ENCODE measurements at regions not wholly inside any gene's neighbourhood (a gene's known extent, or its start where the extent isn't known, plus 50 kb on each side); places are given as distances from the start of the nearest gene placed in this dataset.
"Not testable (repeated sequence)": the region's sequence is repeated elsewhere in the genome, so short reads cannot be mapped to it uniquely, and the experiment has no call there.

DNA sequence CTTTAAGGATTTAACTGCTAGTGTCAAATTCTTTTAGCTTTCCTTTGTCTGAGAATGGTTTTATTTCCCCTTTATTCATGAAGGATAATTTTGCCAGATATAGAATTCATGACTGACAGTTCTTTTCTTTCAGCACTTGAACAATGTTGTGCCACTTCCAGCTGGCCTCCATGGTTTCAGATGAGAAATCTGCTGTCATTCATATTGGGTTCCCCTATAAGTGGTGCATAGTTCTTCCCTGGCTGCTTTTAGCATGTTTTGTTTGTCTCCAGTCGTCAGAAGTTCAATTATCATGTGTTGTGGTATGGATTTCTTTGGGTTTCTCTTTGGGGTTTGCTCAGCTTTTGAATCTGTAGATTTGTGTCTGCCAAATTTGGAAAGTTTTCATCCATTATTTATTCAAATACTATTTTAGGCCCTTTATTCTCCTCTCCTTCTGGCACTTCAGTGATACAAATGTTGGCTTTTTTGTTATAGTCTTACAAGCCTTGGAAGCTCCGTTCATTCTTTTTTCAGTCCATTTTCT is 76.3 kb upstream of the TGM3 start:
- H3K9me3 ChIP-seq = peaks cover 0 to 4% (median 0%) of the 10 kb centered on the region in 4 donors
- no peak overlapping the region for H3K27ac ChIP-seq
- DNase-seq (ENCODE audit: low spot score in 2 of 2) = no peak
- H3K4me1 ChIP-seq = no peaks in the 10 kb centered on the region
- TF ChIP-seq EP300 (IDR thresholded peaks at IDR 0.05) = no peak
- TF ChIP-seq, protein P1, sequence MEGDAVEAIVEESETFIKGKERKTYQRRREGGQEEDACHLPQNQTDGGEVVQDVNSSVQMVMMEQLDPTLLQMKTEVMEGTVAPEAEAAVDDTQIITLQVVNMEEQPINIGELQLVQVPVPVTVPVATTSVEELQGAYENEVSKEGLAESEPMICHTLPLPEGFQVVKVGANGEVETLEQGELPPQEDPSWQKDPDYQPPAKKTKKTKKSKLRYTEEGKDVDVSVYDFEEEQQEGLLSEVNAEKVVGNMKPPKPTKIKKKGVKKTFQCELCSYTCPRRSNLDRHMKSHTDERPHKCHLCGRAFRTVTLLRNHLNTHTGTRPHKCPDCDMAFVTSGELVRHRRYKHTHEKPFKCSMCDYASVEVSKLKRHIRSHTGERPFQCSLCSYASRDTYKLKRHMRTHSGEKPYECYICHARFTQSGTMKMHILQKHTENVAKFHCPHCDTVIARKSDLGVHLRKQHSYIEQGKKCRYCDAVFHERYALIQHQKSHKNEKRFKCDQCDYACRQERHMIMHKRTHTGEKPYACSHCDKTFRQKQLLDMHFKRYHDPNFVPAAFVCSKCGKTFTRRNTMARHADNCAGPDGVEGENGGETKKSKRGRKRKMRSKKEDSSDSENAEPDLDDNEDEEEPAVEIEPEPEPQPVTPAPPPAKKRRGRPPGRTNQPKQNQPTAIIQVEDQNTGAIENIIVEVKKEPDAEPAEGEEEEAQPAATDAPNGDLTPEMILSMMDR (IDR thresholded peaks at IDR 0.05) = no peak
- TF ChIP-seq POLR2A (IDR thresholded peaks at IDR 0.05) = no peak
- H3K4me3 ChIP-seq = no peak overlapping the region
- WGBS, 2 donors = 85 to 88% methylated on average over 2 of the region's 2 CpGs
- no peaks in the 10 kb centered on the region for H3K36me3 ChIP-seq
- H3K27me3 ChIP-seq = no peaks in the 10 kb centered on the region

DNA sequence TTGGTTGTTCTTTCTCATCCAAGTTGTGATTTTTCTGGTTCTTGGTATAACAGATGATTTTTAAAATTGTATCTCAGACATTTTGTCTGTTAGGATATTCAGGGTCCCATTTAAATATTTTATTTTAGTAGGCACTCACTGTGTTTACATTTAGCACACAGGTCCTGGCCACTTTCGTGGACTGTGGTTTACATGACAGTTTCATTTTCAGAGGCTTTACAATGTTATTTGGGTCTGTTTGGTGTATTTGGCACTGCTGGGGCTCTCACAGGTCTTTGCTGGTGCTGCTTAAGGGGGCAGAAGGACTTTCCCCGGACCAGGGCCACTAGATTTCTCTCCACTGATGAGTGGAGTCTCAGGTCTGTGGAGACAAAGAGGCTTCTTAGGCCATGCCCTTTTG is 75.5 kb upstream of the TGM3 start:
- 54 to 76% methylated on average over 2 of the region's 2 CpGs for WGBS, 2 donors
- no peaks in the 10 kb centered on the region for H3K4me1 ChIP-seq

GRCh38 chr20:2221921-2222320 is 73.9 kb upstream of the TGM3 start:
- DNase-seq (ENCODE audit: low spot score in 2 of 2) = no peak
- Histone ChIP-seq H3K27me3 (no peaks in the 10 kb centered on the region), H3K4me1 (no peaks in the 10 kb centered on the region), H3K9me3 (peaks cover 0 to 4% (median 0%) of the 10 kb centered on the region in 4 donors), H3K36me3 (no peaks in the 10 kb centered on the region), H3K4me3 (no peak overlapping the region), H3K27ac (no peak overlapping the region)
- 39 to 51% methylated on average over 2 of the region's 2 CpGs for WGBS, 2 donors
- TF ChIP-seq EP300 (IDR thresholded peaks at IDR 0.05) = no peak
- TF ChIP-seq POLR2A (IDR thresholded peaks at IDR 0.05) = no peak
- TF ChIP-seq, protein P1 (IDR thresholded peaks at IDR 0.05) = no peak

More for the DNA sequence above, 75.5 kb upstream of the TGM3 start:
- H3K9me3 ChIP-seq = peaks cover 0 to 4% (median 0%) of the 10 kb centered on the region in 4 donors
- H3K36me3 ChIP-seq = no peaks in the 10 kb centered on the region
- H3K4me3 ChIP-seq = no peak overlapping the region
- DNase-seq (ENCODE audit: low spot score in 2 of 2) = no peak
- no peak overlapping the region for H3K27ac ChIP-seq
- TF ChIP-seq EP300 (IDR thresholded peaks at IDR 0.05) = no peak
- TF ChIP-seq POLR2A (IDR thresholded peaks at IDR 0.05) = no peak
- TF ChIP-seq, protein P1 (IDR thresholded peaks at IDR 0.05) = no peak
- no peaks in the 10 kb centered on the region for H3K27me3 ChIP-seq

DNA sequence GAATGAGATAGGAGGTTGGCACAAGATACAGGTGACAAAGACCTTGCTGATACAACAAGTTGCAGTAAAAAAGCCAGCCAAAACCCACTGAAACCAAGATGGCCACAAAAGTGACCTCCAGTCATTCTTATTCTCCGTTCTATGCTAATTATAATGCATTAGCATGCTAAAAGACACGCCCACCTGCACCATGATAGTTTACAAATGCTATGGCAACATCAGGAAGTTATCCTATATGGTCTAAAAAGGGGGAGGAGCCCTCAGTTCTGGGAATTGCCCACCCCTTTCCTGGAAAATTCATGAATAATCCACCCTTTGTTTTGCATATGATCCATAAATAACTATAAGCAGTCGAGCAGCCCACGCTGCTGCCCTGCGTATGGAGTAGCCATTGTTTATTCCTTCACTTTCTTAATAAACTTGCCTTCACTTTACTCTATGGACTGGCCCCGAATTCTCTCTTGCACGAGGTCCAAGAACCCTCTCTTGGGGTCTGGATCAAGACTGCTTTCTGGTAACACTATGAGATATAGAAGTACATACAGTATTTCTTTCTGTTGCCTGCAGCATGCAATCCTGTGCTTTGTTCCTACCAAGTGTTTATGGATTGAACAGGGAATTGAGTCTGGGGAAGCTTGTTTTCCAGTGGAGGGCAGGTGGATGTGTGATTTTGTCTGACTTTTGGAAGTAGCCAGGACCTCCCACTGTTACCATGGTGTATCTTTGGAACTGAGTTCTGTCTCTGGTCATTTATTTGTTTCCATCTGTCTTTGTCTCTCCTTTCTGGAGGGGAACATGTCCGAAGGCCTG is 72.0 kb upstream of the TGM3 start:
- no peak for DNase-seq (ENCODE audit: low spot score in 2 of 2)
- no peaks in the 10 kb centered on the region for H3K27me3 ChIP-seq
- TF ChIP-seq EP300 (IDR thresholded peaks at IDR 0.05) (no peak), POLR2A (IDR thresholded peaks at IDR 0.05) (no peak)
- TF ChIP-seq, protein P1 (IDR thresholded peaks at IDR 0.05) = no peak
- peaks cover 0 to 4% (median 0%) of the 10 kb centered on the region in 4 donors for H3K9me3 ChIP-seq
- H3K4me1 ChIP-seq = no peaks in the 10 kb centered on the region
- no peak overlapping the region for H3K27ac ChIP-seq
- WGBS, 2 donors = 46 to 52% methylated on average over 8 of the region's 8 CpGs
- no peaks in the 10 kb centered on the region for H3K36me3 ChIP-seq
- H3K4me3 ChIP-seq = no peak overlapping the region

DNA sequence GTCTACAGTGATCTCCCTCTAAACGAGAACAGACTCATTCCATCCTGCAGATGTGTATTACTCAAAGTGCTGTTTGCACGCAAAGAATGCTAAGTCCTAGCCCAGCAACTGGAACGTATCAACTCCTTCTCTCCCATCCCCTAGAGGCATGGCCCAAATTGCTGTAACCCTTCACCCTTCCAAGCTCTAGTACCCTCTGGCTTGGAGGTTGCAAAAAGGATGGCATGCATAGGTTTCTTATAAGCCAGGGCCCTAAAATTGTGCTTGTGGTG is 71.5 kb upstream of the TGM3 start:
- Histone ChIP-seq H3K4me1 (no peaks in the 10 kb centered on the region), H3K4me3 (no peak overlapping the region), H3K9me3 (peaks cover 0 to 4% (median 0%) of the 10 kb centered on the region in 4 donors), H3K36me3 (no peaks in the 10 kb centered on the region), H3K27me3 (no peaks in the 10 kb centered on the region), H3K27ac (no peak overlapping the region)
- whole genome bisulfite sequencing, 2 donors = 40 to 56% methylated on average over 3 of the region's 3 CpGs
- DNase-seq (ENCODE audit: low spot score in 2 of 2) = no peak
- TF ChIP-seq, protein P1 (IDR thresholded peaks at IDR 0.05) = no peak
- TF ChIP-seq EP300 (IDR thresholded peaks at IDR 0.05) = no peak
- no peak for TF ChIP-seq POLR2A (IDR thresholded peaks at IDR 0.05)

- H3K4me1 ChIP-seq; DNase-seq (ENCODE audit: low spot score in 2 of 2); H3K27me3 ChIP-seq; H3K4me3 ChIP-seq; H3K9me3 ChIP-seq; H3K27ac ChIP-seq; H3K36me3 ChIP-seq: not testable (repeated sequence)
- 88 to 89% methylated on average over 3 of the region's 3 CpGs for WGBS, 2 donors
These were observed 68.5 kb upstream of the TGM3 start for GRCh38 chr20:2227285-2227684.
